PC-9 (cell line): ENCODE measurements at regions not wholly inside any gene's neighbourhood (a gene's known extent, or its start where the extent isn't known, plus 50 kb on each side); places are given as distances from the start of the nearest gene placed in this dataset.

ENCODE experiments used
- BruUV-seq: library from RNA; stranded (reverse); fragments of 400-500 nt; replicated peaks from 2 replicates; lab custom pipeline; 2021; lab: Mats Ljungman, UMichigan
- CTCF ChIA-PET: fragments of 300-600 bp; sonication (Branson Sonifier 250); formaldehyde crosslinking; loops from one replicate; lab custom pipeline; 2022; ENCODE audit warnings: antibody characterized with exemption; lab: Charles Lee
- POLR2A ChIA-PET: fragments of 300-600 bp; sonication (Branson Sonifier 250); formaldehyde crosslinking; loops from one replicate; lab custom pipeline; 2022; ENCODE audit warnings: antibody characterized with exemption; ENCODE audit not compliant: unreplicated experiment; lab: Charles Lee
- DNase-seq, 2 experiments: peaks; one replicate each; pipeline versions ENCODE4 v3.0.0 to v3.0.0-alpha.2; 2015 to 2022; ENCODE audit warnings: mixed read lengths in 1 of 2
- H2AFZ ChIP-seq: fragments of 200-600 bp; sonication (generic); 2 replicates; pipeline ENCODE4 v1.8.1; 2017; ENCODE audit warnings: antibody characterized with exemption
- H3F3A ChIP-seq: fragments of 200-600 bp; sonication (generic); 2 replicates; pipeline ENCODE4 v1.8.1; 2017; ENCODE audit warnings: antibody characterized with exemption, mild to moderate bottlenecking, low read depth; ENCODE audit not compliant: insufficient read depth
- H3K27ac ChIP-seq: fragments of 200-600 bp; sonication (generic); 2 replicates; pipeline ENCODE4 v1.6.1; 2016; ENCODE audit warnings: mixed run types
- H3K27me3 ChIP-seq: fragments of 200-600 bp; sonication (generic); 2 replicates; pipeline ENCODE4 v1.6.1; 2016; ENCODE audit warnings: low read depth, mixed run types; ENCODE audit not compliant: insufficient read depth
- H3K36me3 ChIP-seq: fragments of 200-600 bp; sonication (generic); 2 replicates; pipeline ENCODE4 v1.6.1; 2016; ENCODE audit warnings: low read depth, mixed run types
- H3K4me1 ChIP-seq: fragments of 200-600 bp; sonication (generic); replicated peaks from 2 replicates; pipeline ENCODE4 v1.6.1; 2016; ENCODE audit warnings: mixed run types; ENCODE audit not compliant: insufficient read depth
- H3K4me2 ChIP-seq: fragments of 200-600 bp; sonication (generic); 2 replicates; pipeline ENCODE4 v1.6.1; 2017; ENCODE audit warnings: mixed run types
- H3K4me3 ChIP-seq: fragments of 200-600 bp; sonication (generic); 2 replicates; pipeline ENCODE4 v1.6.1; 2016; ENCODE audit warnings: mixed run types
- H3K79me2 ChIP-seq: fragments of 200-600 bp; sonication (generic); 2 replicates; pipeline ENCODE4 v1.6.1; 2017; ENCODE audit warnings: low read depth, mixed run types
- H3K9me2 ChIP-seq: fragments of 200-600 bp; sonication (generic); 2 replicates; pipeline ENCODE4 v1.8.1; 2017; ENCODE audit warnings: mild to moderate bottlenecking; ENCODE audit not compliant: insufficient read depth
- H3K9me3 ChIP-seq: fragments of 200-600 bp; sonication (generic); 2 replicates; pipeline ENCODE4 v1.8.1; 2016; ENCODE audit warnings: low read depth; ENCODE audit not compliant: insufficient read depth
- H4K20me1 ChIP-seq: fragments of 200-600 bp; sonication (generic); 2 replicates; pipeline ENCODE4 v1.8.1; 2017; ENCODE audit not compliant: insufficient read depth
- CTCF ChIP-seq: fragments of 200-600 bp; sonication (generic); conservative IDR thresholded peaks from 2 replicates; pipeline ENCODE4 v1.6.1; 2017; ENCODE audit warnings: mixed run types, antibody characterized with exemption, mild to moderate bottlenecking, moderate library complexity
- EZH2 ChIP-seq: fragments of 200-600 bp; sonication (generic); IDR thresholded peaks from 2 replicates; pipeline ENCODE4 v1.8.0; 2017; ENCODE audit warnings: antibody characterized with exemption, low read depth
- intact Hi-C: fragments of 100-400 bp; cut with micrococcal nuclease; formaldehyde crosslinking; loops from one replicate; pipeline ENCODE4 v1.10.0; 2022; ENCODE audit not compliant: unreplicated experiment

GRCh38 chr13:61761690-61762089, 346.0 kb upstream of the PCDH20 start:
- no peaks in the 10 kb centered on the region for H4K20me1 ChIP-seq
- no peaks in the 10 kb centered on the region for H3K36me3 ChIP-seq
- no peaks in the 10 kb centered on the region for H3K9me3 ChIP-seq
- TF ChIP-seq CTCF, result no peak
- TF ChIP-seq EZH2, result no peak
- no peak overlapping the region for H3K4me2 ChIP-seq
- H3K27ac ChIP-seq, result no peak overlapping the region
- no peaks in the 10 kb centered on the region for H3K4me1 ChIP-seq
- no peaks in the 10 kb centered on the region for H3K27me3 ChIP-seq
- ChIA-PET POLR2A (no interaction called here), CTCF (no interaction called here)
- DNase-seq, result no peak
- no peak overlapping the region for H2AFZ ChIP-seq
- H3F3A ChIP-seq, result no peaks in the 10 kb centered on the region
- no peaks in the 10 kb centered on the region for H3K9me2 ChIP-seq
- no TSS peak for BruUV-seq
- intact Hi-C loops, result no loop called here
- no peak overlapping the region for H3K4me3 ChIP-seq
- H3K79me2 ChIP-seq, result no peaks in the 10 kb centered on the region

- ChIA-PET POLR2A (no interaction called here), CTCF (no interaction called here)
- intact Hi-C loops, result no loop called here
- no peak overlapping the region for H3K4me2 ChIP-seq
- H3F3A ChIP-seq, result no peaks in the 10 kb centered on the region
- TF ChIP-seq CTCF (no peak), EZH2 (no peak)
- H2AFZ ChIP-seq, result no peak overlapping the region
- BruUV-seq, result no TSS peak
- no peaks in the 10 kb centered on the region for H3K4me1 ChIP-seq
- no peaks in the 10 kb centered on the region for H3K79me2 ChIP-seq
- H3K9me2 ChIP-seq, result no peaks in the 10 kb centered on the region
- H3K27ac ChIP-seq, result no peak overlapping the region
- DNase-seq, result no peak
- H4K20me1 ChIP-seq, result no peaks in the 10 kb centered on the region
- H3K4me3 ChIP-seq, result no peak overlapping the region
- no peaks in the 10 kb centered on the region for H3K27me3 ChIP-seq
- H3K36me3 ChIP-seq, result no peaks in the 10 kb centered on the region
- H3K9me3 ChIP-seq, result no peaks in the 10 kb centered on the region
Observed at GRCh38 chr13:61760102-61760501, 344.5 kb upstream of the PCDH20 start.

- H2AFZ ChIP-seq, result no peak overlapping the region
- no peaks in the 10 kb centered on the region for H3K9me3 ChIP-seq
- intact Hi-C loops, result no loop called here
- no peaks in the 10 kb centered on the region for H3K4me1 ChIP-seq
- H3K4me3 ChIP-seq, result no peak overlapping the region
- no peaks in the 10 kb centered on the region for H3F3A ChIP-seq
- H3K4me2 ChIP-seq, result no peak overlapping the region
- H3K27me3 ChIP-seq, result no peaks in the 10 kb centered on the region
- H4K20me1 ChIP-seq, result no peaks in the 10 kb centered on the region
- no peak for DNase-seq
- H3K79me2 ChIP-seq, result no peaks in the 10 kb centered on the region
- H3K36me3 ChIP-seq, result no peaks in the 10 kb centered on the region
- ChIA-PET POLR2A (no interaction called here), CTCF (no interaction called here)
- H3K9me2 ChIP-seq, result no peaks in the 10 kb centered on the region; the same call in 1 of the 2 replicates
- TF ChIP-seq EZH2 (no peak), CTCF (no peak)
- no TSS peak for BruUV-seq
- H3K27ac ChIP-seq, result no peak overlapping the region
Observed at GRCh38 chr13:61756031-61756430, 340.4 kb upstream of the PCDH20 start.
